BLaER1 treated with 17β-estradiol and CSF1 and Interleukin-3, amounts not matched to agents 10 nM and 100 nM (cell line): ENCODE measurements at regions not wholly inside any gene's neighbourhood (a gene's known extent, or its start where the extent isn't known, plus 50 kb on each side); places are given as distances from the start of the nearest gene placed in this dataset.
A peak's percentile ranks its signal among the peaks of the same experiment; 100 is the strongest.

ENCODE experiments used
- H3K27ac ChIP-seq, 11 experiments: shearing (Covaris generic); formaldehyde crosslinking; 2 replicates each; pipeline ENCODE4 v1.8.1; 2022
- H3K27me3 ChIP-seq, 11 experiments: shearing (Covaris generic); formaldehyde crosslinking; 2 replicates each; pipeline ENCODE4 v1.8.1; 2022
- H3K36me3 ChIP-seq, 11 experiments: shearing (Covaris generic); formaldehyde crosslinking; 2 replicates each; pipeline ENCODE4 v1.8.1; 2022
- H3K4me1 ChIP-seq, 10 experiments: shearing (Covaris generic); formaldehyde crosslinking; 2 replicates each; pipeline ENCODE4 v1.8.1; 2022
- H3K4me2 ChIP-seq, 11 experiments: shearing (Covaris generic); formaldehyde crosslinking; 2 replicates each; pipeline ENCODE4 v1.8.1; 2022
- H3K4me3 ChIP-seq, 10 experiments: shearing (Covaris generic); formaldehyde crosslinking; 2 replicates each; pipeline ENCODE4 v1.8.1; 2022
- H3K9ac ChIP-seq, 11 experiments: shearing (Covaris generic); formaldehyde crosslinking; 2 replicates each; pipeline ENCODE4 v1.8.1; 2022
- H3K9me3 ChIP-seq, 11 experiments: shearing (Covaris generic); formaldehyde crosslinking; replicated peaks in 1 of 11; 2 replicates each; pipeline ENCODE4 v1.8.1; 2022
- H4K20me1 ChIP-seq, 11 experiments: shearing (Covaris generic); formaldehyde crosslinking; 2 replicates each; pipeline ENCODE4 v1.8.1; 2022
- Cebpa-rat ChIP-seq, 11 experiments: shearing (Covaris generic); IDR thresholded peaks; 2 replicates each; pipeline ENCODE4 v1.8.1; 2022

DNA sequence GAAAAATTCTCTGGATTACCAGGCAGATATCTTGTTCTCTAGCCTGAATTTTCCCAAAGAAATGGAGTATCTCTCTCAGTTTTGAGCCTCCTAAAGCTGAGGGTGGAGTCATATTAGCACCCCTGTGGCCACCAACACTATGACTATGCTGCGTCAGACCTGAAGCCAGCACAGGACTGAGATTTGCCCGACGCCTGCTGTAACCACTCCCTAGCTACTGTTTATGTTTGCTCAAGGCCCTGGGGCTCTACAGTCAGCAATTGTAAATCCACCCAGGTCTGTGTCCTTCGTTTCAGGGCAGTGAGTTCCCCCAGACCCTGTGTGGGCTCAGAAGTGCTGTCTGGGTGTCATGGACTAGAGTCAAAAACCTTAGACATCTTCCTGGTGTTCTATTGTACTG lies 61.4 kb downstream of the ZXDA start:
- Histone ChIP-seq H3K27ac (no peak overlapping the region), H4K20me1 (no peaks in the 10 kb centered on the region), H3K9ac (no peak overlapping the region), H3K36me3 (no peaks in the 10 kb centered on the region), H3K4me3 (no peak overlapping the region), H3K27me3 (peaks cover 0 to 8% (median 0%) of the 10 kb centered on the region in 11 experiments; a peak in 2 of 22 replicates), H3K4me2 (no peak overlapping the region), H3K4me1 (no peaks in the 10 kb centered on the region), H3K9me3 (peaks cover 7 to 20% (median 9%) of the 10 kb centered on the region in 11 experiments)
- no peak for TF ChIP-seq Cebpa-rat (IDR thresholded peaks at IDR 0.05)

DNA sequence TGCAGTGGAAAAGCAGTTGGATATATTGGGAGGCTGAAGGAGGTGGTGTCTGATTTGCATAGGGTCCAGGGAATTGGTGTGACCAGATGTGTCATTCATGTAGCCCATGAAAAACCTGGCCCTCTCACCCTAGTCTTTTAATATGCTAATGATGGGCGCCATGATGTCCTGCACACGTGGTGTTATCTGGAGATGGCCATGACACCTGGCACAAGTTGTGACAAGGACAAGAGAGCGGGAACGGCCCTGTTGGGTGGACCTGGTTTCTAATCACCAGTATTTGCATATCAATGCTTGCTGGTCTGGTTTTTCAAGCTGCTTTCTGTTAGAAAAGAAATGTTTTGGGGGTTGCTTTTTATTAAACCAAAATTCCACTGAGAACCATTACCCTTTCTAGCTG lies 87.4 kb downstream of the ZXDA start:
- Histone ChIP-seq H3K27ac (no peak overlapping the region), H3K4me2 (no peak overlapping the region), H3K9ac (no peak overlapping the region), H3K27me3 (0 out of 22 replicates have a peak, but pooled peaks cover 0 to 3% (median 0%) of the 10 kb centered on the region in 11 experiments), H3K4me3 (no peak overlapping the region), H3K4me1 (no peaks in the 10 kb centered on the region), H3K36me3 (no peaks in the 10 kb centered on the region), H3K9me3 (no peaks in the 10 kb centered on the region), H4K20me1 (no peaks in the 10 kb centered on the region)
- TF ChIP-seq Cebpa-rat (IDR thresholded peaks at IDR 0.05): no peak

DNA sequence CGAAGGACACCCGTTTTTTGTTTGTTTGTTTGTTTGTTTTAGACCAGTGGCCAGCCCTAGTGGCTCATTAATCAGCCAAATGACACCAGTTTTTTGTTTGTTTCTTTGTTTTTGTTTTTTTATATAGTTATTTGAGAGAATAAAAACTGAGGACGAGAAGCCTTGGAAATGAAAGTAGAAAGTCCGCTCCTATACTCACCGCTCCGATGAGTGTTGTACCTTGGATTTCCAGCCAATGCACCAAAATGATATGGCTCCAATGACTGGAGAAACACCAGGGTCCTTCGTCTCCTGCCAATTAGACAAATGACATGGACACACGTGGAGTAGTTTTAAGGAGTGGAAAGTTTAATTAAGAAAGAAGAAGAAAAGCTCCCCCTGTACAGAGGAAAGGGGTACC lies 87.9 kb downstream of the ZXDA start:
- no peak for TF ChIP-seq Cebpa-rat (IDR thresholded peaks at IDR 0.05)
- Histone ChIP-seq H3K27me3 (0 out of 22 replicates have a peak, but pooled peaks cover 0 to 3% (median 0%) of the 10 kb centered on the region in 11 experiments), H3K4me2 (peak overlapping the region in 7 of 11 experiments; percentile 7 to 49 (median 45); a peak in 9 of 22 replicates), H3K4me1 (no peaks in the 10 kb centered on the region), H4K20me1 (no peaks in the 10 kb centered on the region), H3K9ac (0 out of 22 replicates have a peak overlapping the region, but pooled peaks of 1 of the 11 experiments have one; percentile 2), H3K4me3 (no peak overlapping the region), H3K27ac (no peak overlapping the region), H3K36me3 (no peaks in the 10 kb centered on the region), H3K9me3 (no peaks in the 10 kb centered on the region)

DNA sequence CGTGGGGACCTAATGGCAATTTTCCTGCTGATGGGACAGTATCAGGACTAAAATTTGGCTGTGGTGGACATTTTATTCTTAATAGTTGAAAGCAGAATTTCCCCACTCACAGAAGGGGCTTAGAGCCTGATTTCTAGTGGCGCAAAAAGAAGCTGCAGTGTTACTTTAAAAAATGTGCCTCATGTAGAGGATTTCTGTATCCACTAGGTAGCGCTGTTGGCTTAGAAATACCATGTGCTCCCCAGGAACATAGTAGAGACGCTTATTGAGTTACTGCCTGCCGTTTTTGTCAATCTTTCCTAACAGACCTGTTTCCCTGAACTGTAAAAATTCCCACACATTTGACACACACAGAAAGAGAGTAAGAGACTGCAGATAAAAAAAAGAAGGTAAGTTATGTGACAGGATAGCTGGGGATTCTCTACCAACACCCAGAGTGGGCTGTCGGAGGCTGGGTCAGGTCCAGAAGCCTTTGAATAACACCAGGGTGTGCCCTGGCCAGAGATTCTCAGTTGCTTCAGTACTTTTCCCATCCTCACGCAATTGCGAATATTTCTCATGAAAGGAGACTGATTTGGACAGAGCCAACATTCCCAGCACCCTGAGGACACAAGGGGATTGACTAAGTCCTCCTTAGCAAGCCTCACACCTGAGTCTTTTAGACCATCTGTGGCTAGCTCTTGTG lies 88.4 kb downstream of the ZXDA start:
- H3K36me3 ChIP-seq: no peaks in the 10 kb centered on the region
- no peak for TF ChIP-seq Cebpa-rat (IDR thresholded peaks at IDR 0.05)
- no peaks in the 10 kb centered on the region for H3K9me3 ChIP-seq
- H3K4me2 ChIP-seq: peak overlapping the region in 7 of 11 experiments; percentile 7 to 49 (median 45); a peak in 11 of 22 replicates
- no peak overlapping the region for H3K27ac ChIP-seq
- no peak overlapping the region for H3K4me3 ChIP-seq
- H3K4me1 ChIP-seq: no peaks in the 10 kb centered on the region
- 0 out of 22 replicates have a peak, but pooled peaks cover 0 to 3% (median 0%) of the 10 kb centered on the region in 11 experiments for H3K27me3 ChIP-seq
- H4K20me1 ChIP-seq: no peaks in the 10 kb centered on the region
- H3K9ac ChIP-seq: peak overlapping the region in 2 of 11 experiments; percentile 2 to 29; a peak in 2 of 22 replicates

DNA sequence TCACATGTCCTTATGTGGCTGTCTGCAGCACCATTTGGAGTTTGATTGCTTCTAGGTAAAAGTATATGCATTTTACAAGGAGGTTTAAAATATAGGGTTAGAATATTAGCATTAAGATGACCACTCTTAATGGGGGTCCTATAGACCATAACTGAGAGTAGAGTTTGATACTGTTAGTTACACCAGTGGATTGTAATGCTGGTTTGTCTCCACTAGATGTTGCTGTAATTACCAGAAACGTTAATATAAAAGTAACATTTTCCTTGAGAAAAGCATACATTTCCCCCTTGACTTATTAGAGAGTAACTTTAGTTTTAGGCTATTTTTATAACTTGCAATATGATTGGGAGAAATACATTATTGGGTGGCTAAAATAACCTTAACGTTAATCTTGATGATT lies 93.0 kb downstream of the ZXDA start:
- H3K36me3 ChIP-seq: no peaks in the 10 kb centered on the region
- H4K20me1 ChIP-seq: no peaks in the 10 kb centered on the region
- peaks cover 0 to 20% (median 11%) of the 10 kb centered on the region in 11 experiments; a peak in 13 of 22 replicates for H3K27me3 ChIP-seq
- no peak overlapping the region for H3K9ac ChIP-seq
- H3K4me1 ChIP-seq: no peaks in the 10 kb centered on the region
- peaks cover 0 to 10% (median 6%) of the 10 kb centered on the region in 11 experiments; a peak in 10 of 22 replicates for H3K9me3 ChIP-seq
- no peak overlapping the region for H3K27ac ChIP-seq
- no peak overlapping the region for H3K4me3 ChIP-seq
- TF ChIP-seq Cebpa-rat (IDR thresholded peaks at IDR 0.05): no peak
- no peak overlapping the region for H3K4me2 ChIP-seq

DNA sequence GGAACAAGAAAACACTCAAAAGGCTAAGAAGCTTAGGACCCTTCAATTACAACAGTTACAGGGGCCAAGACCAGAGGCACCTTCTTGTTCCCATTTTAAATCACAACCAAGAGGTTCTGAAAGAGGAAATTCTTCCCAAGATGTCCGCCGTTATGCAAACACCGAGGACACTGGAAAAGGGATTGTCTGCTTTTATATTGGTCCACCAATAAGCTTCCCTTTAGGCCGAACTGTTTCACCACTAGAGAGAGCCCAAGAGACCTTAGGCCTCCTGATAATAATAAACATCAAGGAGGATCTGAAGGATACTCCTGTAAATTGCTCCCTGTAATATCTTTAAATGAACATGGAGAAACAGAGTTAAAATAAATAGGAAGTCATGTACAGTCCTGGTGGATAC lies 92.6 kb upstream of the NLRP2B start:
- no peak for TF ChIP-seq Cebpa-rat (IDR thresholded peaks at IDR 0.05)
- Histone ChIP-seq H3K4me3 (no peak overlapping the region), H3K9me3 (peaks cover 0 to 4% (median 0%) of the 10 kb centered on the region in 11 experiments; a peak in 2 of 22 replicates), H3K4me2 (no peak overlapping the region), H3K9ac (no peak overlapping the region), H3K27ac (no peak overlapping the region), H3K4me1 (no peaks in the 10 kb centered on the region), H4K20me1 (no peaks in the 10 kb centered on the region), H3K36me3 (no peaks in the 10 kb centered on the region), H3K27me3 (peaks cover 0 to 16% (median 9%) of the 10 kb centered on the region in 11 experiments; a peak in 6 of 22 replicates)

DNA sequence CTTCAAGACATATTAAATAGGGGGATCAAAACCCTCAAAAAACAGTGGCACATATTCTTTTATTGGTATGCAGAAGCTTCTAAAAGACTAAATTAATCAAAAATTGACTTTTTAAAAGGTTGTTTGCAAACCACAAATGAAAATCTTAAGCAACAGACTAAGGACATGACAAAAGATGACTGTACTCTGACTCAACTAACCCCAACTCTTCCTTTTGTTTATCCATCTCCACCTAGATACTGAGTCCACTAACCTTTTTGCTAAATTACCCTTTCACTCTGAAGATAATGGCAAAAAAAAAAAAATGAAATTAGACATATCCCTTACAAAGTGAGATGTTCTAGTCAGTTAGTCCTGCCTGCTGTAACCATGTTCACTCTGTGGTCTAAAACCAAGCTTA lies 91.6 kb upstream of the NLRP2B start:
- no peak for TF ChIP-seq Cebpa-rat (IDR thresholded peaks at IDR 0.05)
- peaks cover 0 to 16% (median 9%) of the 10 kb centered on the region in 11 experiments; a peak in 6 of 22 replicates for H3K27me3 ChIP-seq
- no peaks in the 10 kb centered on the region for H4K20me1 ChIP-seq
- H3K4me1 ChIP-seq: no peaks in the 10 kb centered on the region
- no peak overlapping the region for H3K4me2 ChIP-seq
- H3K4me3 ChIP-seq: no peak overlapping the region
- no peaks in the 10 kb centered on the region for H3K36me3 ChIP-seq
- H3K9me3 ChIP-seq: peaks cover 0 to 4% (median 0%) of the 10 kb centered on the region in 11 experiments; a peak in 1 of 22 replicates
- no peak overlapping the region for H3K9ac ChIP-seq
- H3K27ac ChIP-seq: no peak overlapping the region

DNA sequence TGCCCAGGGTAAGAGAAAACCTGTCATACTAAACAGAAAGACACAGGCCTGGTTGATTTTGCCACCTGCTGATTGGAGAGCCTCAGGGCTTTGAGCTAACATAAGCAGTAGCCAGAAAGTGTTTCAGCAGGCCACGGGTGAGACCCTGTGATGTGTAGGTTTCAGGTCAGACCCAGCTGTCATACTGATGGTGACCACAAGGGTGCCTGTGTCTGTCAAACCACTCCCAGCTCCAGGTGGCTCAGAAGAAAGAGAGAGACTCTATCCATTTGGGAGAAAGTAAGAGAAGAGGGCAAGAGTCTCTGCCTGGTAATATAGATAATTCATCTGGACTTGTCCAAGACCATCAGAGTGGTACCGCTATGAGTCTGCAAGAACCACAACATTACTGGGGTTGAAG lies 72.8 kb upstream of the NLRP2B start:
- no peaks in the 10 kb centered on the region for H3K36me3 ChIP-seq
- no peaks in the 10 kb centered on the region for H3K4me1 ChIP-seq
- no peak for TF ChIP-seq Cebpa-rat (IDR thresholded peaks at IDR 0.05)
- H4K20me1 ChIP-seq: no peaks in the 10 kb centered on the region
- no peak overlapping the region for H3K9ac ChIP-seq
- no peak overlapping the region for H3K4me3 ChIP-seq
- no peak overlapping the region for H3K27ac ChIP-seq
- peaks cover 0 to 4% (median 0%) of the 10 kb centered on the region in 11 experiments; a peak in 2 of 22 replicates for H3K27me3 ChIP-seq
- H3K9me3 ChIP-seq: peaks cover 5 to 38% (median 18%) of the 10 kb centered on the region in 11 experiments; a peak in 20 of 22 replicates
- no peak overlapping the region for H3K4me2 ChIP-seq

DNA sequence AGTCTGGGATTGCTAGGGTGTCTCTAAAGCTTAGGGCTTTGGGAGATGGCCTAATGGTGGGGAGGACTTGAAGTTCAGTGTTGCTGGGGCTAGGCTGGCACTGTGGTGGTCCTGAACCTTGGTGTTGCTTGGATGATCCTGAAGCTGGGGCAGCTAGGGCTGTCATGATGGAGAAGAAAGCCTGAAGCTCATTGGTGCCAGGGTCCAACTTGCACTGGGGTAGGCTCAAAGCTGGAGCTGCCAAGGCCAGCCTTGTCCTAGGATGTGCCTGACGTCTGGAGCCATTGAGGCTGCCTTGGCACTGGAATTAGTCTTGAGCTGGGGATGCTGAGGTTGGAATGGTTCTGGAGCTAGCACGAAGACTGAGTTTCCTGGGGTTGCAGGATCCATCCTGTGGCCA lies 61.0 kb upstream of the NLRP2B start:
- no peak overlapping the region for H3K27ac ChIP-seq
- no peaks in the 10 kb centered on the region; a peak in 1 of 22 replicates for H4K20me1 ChIP-seq
- no peak overlapping the region for H3K4me3 ChIP-seq
- no peak overlapping the region for H3K9ac ChIP-seq
- peaks cover 0 to 9% (median 5%) of the 10 kb centered on the region in 11 experiments; a peak in 4 of 22 replicates for H3K9me3 ChIP-seq
- no peaks in the 10 kb centered on the region for H3K36me3 ChIP-seq
- TF ChIP-seq Cebpa-rat (IDR thresholded peaks at IDR 0.05): no peak
- no peak overlapping the region for H3K4me2 ChIP-seq
- peaks cover 7 to 45% (median 29%) of the 10 kb centered on the region in 11 experiments; a peak in 18 of 22 replicates for H3K27me3 ChIP-seq
- H3K4me1 ChIP-seq: no peaks in the 10 kb centered on the region
